Neutrophil (primary cell): ENCODE measurements at regions not wholly inside any gene's neighbourhood (a gene's known extent, or its start where the extent isn't known, plus 50 kb on each side); places are given as distances from the start of the nearest gene placed in this dataset.
"Not testable (repeated sequence)": the region's sequence is repeated elsewhere in the genome, so short reads cannot be mapped to it uniquely, and the experiment has no call there.

Source experiments
- H3K27ac ChIP-seq: fragments of 200-600 bp; sonication (generic); 2 replicates; pipeline ENCODE4 v1.5.1; 2016; ENCODE audit warnings: mild to moderate bottlenecking, moderate library complexity
- H3K27me3 ChIP-seq: fragments of 200-600 bp; sonication (generic); 2 replicates; pipeline ENCODE4 v1.6.0; 2016; ENCODE audit warnings: mild to moderate bottlenecking
- H3K36me3 ChIP-seq: fragments of 200-600 bp; sonication (generic); 2 replicates; pipeline ENCODE4 v1.5.1; 2017
- H3K4me1 ChIP-seq, 2 experiments: fragments of 200-600 bp in 1 of 2; sonication (generic) in 1 of 2; 1 replicate in 1 of 2; 2 replicates in 1 of 2; pipeline versions ENCODE4 v1.5.1 to v1.6.1; 2013 to 2016; ENCODE audit warnings: low read depth in 1 of 2, low read length in 1 of 2, mild to moderate bottlenecking in 1 of 2, moderate library complexity in 1 of 2; ENCODE audit not compliant: control insufficient read depth in 1 of 2, insufficient read depth in 1 of 2
- H3K4me3 ChIP-seq, 2 experiments: fragments of 200-600 bp in 1 of 2; sonication (generic) in 1 of 2; 1 replicate in 1 of 2; 2 replicates in 1 of 2; pipeline ENCODE4 v1.5.1; 2013 to 2016; ENCODE audit warnings: low read depth in 1 of 2, low read length in 1 of 2, mild to moderate bottlenecking in 1 of 2, moderate library complexity in 1 of 2
- H3K9me3 ChIP-seq: fragments of 200-600 bp; sonication (generic); 2 replicates; pipeline ENCODE4 v1.5.1; 2016
- TF ChIP-seq, protein P1 (sequence below): fragments of 200-600 bp; sonication (generic); IDR thresholded peaks from 2 replicates; pipeline ENCODE4 v1.5.1; 2016; ENCODE audit warnings: antibody characterized with exemption

DNA sequence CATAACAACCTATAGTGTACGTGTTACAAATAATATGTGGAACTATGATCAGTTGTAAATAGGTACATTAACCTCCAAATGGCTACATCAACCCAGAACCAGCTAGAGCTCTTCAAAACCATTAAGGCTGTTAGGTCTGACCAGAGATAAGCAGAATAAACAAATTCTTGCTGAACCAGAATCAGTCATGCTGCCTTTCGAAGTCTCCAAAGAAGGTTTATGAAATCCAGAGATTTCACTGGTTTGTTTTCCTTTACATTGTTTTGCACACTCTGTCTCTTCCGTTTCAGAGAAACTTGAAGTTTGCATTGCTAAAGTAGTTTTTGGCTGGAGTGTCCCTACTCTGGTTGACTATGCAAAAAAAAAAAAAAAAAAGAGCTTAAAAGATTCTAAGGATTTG lies 177.3 kb upstream of the SLIT2 start:
- Histone ChIP-seq H3K36me3 (no peaks in the 10 kb centered on the region), H3K4me1 (no peaks in the 10 kb centered on the region), H3K9me3 (no peaks in the 10 kb centered on the region), H3K4me3 (no peak overlapping the region), H3K27ac (no peak overlapping the region), H3K27me3 (no peaks in the 10 kb centered on the region)
- TF ChIP-seq, protein P1, sequence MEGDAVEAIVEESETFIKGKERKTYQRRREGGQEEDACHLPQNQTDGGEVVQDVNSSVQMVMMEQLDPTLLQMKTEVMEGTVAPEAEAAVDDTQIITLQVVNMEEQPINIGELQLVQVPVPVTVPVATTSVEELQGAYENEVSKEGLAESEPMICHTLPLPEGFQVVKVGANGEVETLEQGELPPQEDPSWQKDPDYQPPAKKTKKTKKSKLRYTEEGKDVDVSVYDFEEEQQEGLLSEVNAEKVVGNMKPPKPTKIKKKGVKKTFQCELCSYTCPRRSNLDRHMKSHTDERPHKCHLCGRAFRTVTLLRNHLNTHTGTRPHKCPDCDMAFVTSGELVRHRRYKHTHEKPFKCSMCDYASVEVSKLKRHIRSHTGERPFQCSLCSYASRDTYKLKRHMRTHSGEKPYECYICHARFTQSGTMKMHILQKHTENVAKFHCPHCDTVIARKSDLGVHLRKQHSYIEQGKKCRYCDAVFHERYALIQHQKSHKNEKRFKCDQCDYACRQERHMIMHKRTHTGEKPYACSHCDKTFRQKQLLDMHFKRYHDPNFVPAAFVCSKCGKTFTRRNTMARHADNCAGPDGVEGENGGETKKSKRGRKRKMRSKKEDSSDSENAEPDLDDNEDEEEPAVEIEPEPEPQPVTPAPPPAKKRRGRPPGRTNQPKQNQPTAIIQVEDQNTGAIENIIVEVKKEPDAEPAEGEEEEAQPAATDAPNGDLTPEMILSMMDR, result no peak

DNA sequence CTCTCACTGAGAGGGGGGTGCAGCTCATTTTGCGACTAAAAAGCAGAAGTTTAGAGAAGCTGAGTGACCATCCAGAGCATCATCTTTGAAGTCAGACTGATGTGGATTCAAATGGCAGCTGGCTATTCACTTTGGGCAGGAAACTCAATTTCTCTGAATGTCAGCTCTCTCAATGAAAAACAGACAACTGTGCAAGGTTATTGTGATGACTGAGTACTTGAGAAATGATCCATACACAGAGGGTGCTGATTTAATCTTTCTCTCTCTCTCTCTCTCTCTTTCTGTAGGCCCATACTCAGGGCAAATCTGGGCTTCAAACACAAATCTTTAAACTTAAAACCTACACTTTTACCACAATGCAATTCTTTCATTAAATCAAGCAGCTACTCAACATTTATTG lies 185.8 kb upstream of the SLIT2 start:
- H3K9me3 ChIP-seq, result no peaks in the 10 kb centered on the region
- TF ChIP-seq, protein P1, result no peak
- no peak overlapping the region for H3K27ac ChIP-seq
- H3K4me1 ChIP-seq, result no peaks in the 10 kb centered on the region
- H3K4me3 ChIP-seq, result no peak overlapping the region
- H3K36me3 ChIP-seq, result no peaks in the 10 kb centered on the region
- no peaks in the 10 kb centered on the region for H3K27me3 ChIP-seq

GRCh38 chr4:20062857-20063256 lies 188.8 kb upstream of the SLIT2 start:
- not testable (repeated sequence) for H3K4me1 ChIP-seq, H3K27ac ChIP-seq, H3K4me3 ChIP-seq, H3K9me3 ChIP-seq, H3K27me3 ChIP-seq, H3K36me3 ChIP-seq

GRCh38 chr4:20062054-20062453 lies 189.7 kb upstream of the SLIT2 start:
- no peak overlapping the region for H3K4me3 ChIP-seq
- H3K27ac ChIP-seq, result no peak overlapping the region
- H3K36me3 ChIP-seq, result no peaks in the 10 kb centered on the region
- H3K9me3 ChIP-seq, result no peaks in the 10 kb centered on the region
- TF ChIP-seq, protein P1, result no peak
- H3K27me3 ChIP-seq, result no peaks in the 10 kb centered on the region
- H3K4me1 ChIP-seq, result no peaks in the 10 kb centered on the region

- Histone ChIP-seq H3K9me3 (no peaks in the 10 kb centered on the region), H3K36me3 (no peaks in the 10 kb centered on the region), H3K27ac (no peak overlapping the region), H3K4me3 (no peak overlapping the region), H3K4me1 (no peaks in the 10 kb centered on the region), H3K27me3 (no peaks in the 10 kb centered on the region)
- TF ChIP-seq, protein P1, result no peak
These were observed 200.9 kb upstream of the SLIT2 start for GRCh38 chr4:20050768-20051167.

GRCh38 chr4:20049889-20050288 lies 201.8 kb upstream of the SLIT2 start:
- TF ChIP-seq, protein P1, result no peak
- Histone ChIP-seq H3K4me3 (no peak overlapping the region), H3K27ac (no peak overlapping the region), H3K4me1 (no peaks in the 10 kb centered on the region), H3K27me3 (no peaks in the 10 kb centered on the region), H3K9me3 (no peaks in the 10 kb centered on the region), H3K36me3 (no peaks in the 10 kb centered on the region)
